Prostate gland (tissue), 2 donors: ENCODE measurements at regions not wholly inside any gene's neighbourhood (a gene's known extent, or its start where the extent isn't known, plus 50 kb on each side); places are given as distances from the start of the nearest gene placed in this dataset.
"Not testable (repeated sequence)": the region's sequence is repeated elsewhere in the genome, so short reads cannot be mapped to it uniquely, and the experiment has no call there.

Experiments used
- DNase-seq: peaks from one replicate; pipeline ENCODE4 v3.0.0-alpha.2; 2019; ENCODE audit warnings: low spot score
- H3K27ac ChIP-seq, 2 donors: fragments of 200-600 bp; sonication (generic); 2 replicates each; pipeline ENCODE4 v1.5.1; 2017 to 2019
- H3K27me3 ChIP-seq: fragments of 200-600 bp; sonication (generic); replicated peaks from 2 replicates; pipeline ENCODE4 v1.5.1; 2019; ENCODE audit not compliant: insufficient read depth
- H3K36me3 ChIP-seq, 2 donors: fragments of 200-600 bp; sonication (generic); 1 replicate in 1 of 2; 2 replicates in 1 of 2; pipeline versions ENCODE4 v1.5.1 to v1.8.1; 2017 to 2019
- H3K4me1 ChIP-seq: fragments of 200-600 bp; sonication (generic); replicated peaks from 2 replicates; pipeline ENCODE4 v1.5.1; 2019
- H3K4me3 ChIP-seq, 2 donors: fragments of 200-600 bp; sonication (generic); 2 replicates each; pipeline ENCODE4 v1.5.1; 2017 to 2019
- H3K9me3 ChIP-seq: fragments of 200-600 bp; sonication (generic); 2 replicates; pipeline ENCODE4 v1.5.1; 2017
- WGBS: methylation state at CpG from one replicate; pipeline ENCODE4 v1.1.5; 2018; 5-methylcytosine and 5-hydroxymethylcytosine counted together
- intact Hi-C: fragments of 100-400 bp; cut with DNase I; formaldehyde crosslinking; loops from one replicate; pipeline ENCODE4 v1.14.2; 2022
- small RNA-seq, 2 donors: library from RNA; depleted of rRNA; stranded (forward); fragments of <200 nt; gene quantifications; one replicate each; pipeline ENCODE3, GENCODE V24; 2016

GRCh38 chr2:91877658-91878210 lies 2993.5 kb upstream of the TEKT4 start:
- H3K4me3 ChIP-seq, H3K27me3 ChIP-seq, H3K36me3 ChIP-seq, intact Hi-C loops, H3K27ac ChIP-seq, H3K9me3 ChIP-seq, H3K4me1 ChIP-seq, DNase-seq: not testable (repeated sequence)
- 91% methylated on average over 29 of the region's 29 CpGs for WGBS

- H3K4me1 ChIP-seq, H3K27me3 ChIP-seq, H3K4me3 ChIP-seq, H3K36me3 ChIP-seq, intact Hi-C loops, H3K27ac ChIP-seq, DNase-seq, H3K9me3 ChIP-seq: not testable (repeated sequence)
- WGBS, result 20% methylated on average over 5 of the region's 5 CpGs
Observed at GRCh38 chr2:91895091-91895490, 2976.1 kb upstream of the TEKT4 start.

GRCh38 chr2:91917602-91918001 lies 2953.6 kb upstream of the TEKT4 start:
- H3K36me3 ChIP-seq, intact Hi-C loops, H3K4me3 ChIP-seq, DNase-seq, H3K27me3 ChIP-seq, H3K27ac ChIP-seq, H3K9me3 ChIP-seq, H3K4me1 ChIP-seq: not testable (repeated sequence)
- WGBS, result 95% methylated on average over 1 of the region's 1 CpG

Small RNAs in the stretch of these regions (small RNA-seq; reads per million reads assigned to genes)
- gene AC127391.1, result 0 reads per million in 2 donors
